Right cardiac atrium (tissue), 5 donors: ENCODE measurements at regions not wholly inside any gene's neighbourhood (a gene's known extent, or its start where the extent isn't known, plus 50 kb on each side); places are given as distances from the start of the nearest gene placed in this dataset.
A peak's percentile ranks its signal among the peaks of the same experiment; 100 is the strongest.

Source experiments
- ATAC-seq, 2 donors: fragments of 200-7000 bp; cut with Tn5 transposase; one replicate each; pipeline versions ENCODE4 v1.8.0 to v1.9.1; 2020; ENCODE audit warnings: moderate library complexity in 2 of 2, mild to moderate bottlenecking in 1 of 2
- DNase-seq, 3 donors: peaks; one replicate each; pipeline ENCODE4 v3.0.0-alpha.2; 2020
- H3K27ac ChIP-seq: one replicate; pipeline ENCODE4 v1.5.1; 2013; ENCODE audit warnings: mild to moderate bottlenecking, low read length, control low read depth, moderate library complexity
- H3K27me3 ChIP-seq: one replicate; pipeline ENCODE4 v1.6.1; 2013; ENCODE audit not compliant: control insufficient read depth, insufficient read depth
- H3K4me1 ChIP-seq: one replicate; pipeline ENCODE4 v1.6.1; 2013; ENCODE audit warnings: low read length; ENCODE audit not compliant: control insufficient read depth, insufficient read depth
- H3K4me3 ChIP-seq: one replicate; pipeline ENCODE4 v1.5.1; 2013; ENCODE audit warnings: low read length, control low read depth
- H3K9me3 ChIP-seq: one replicate; pipeline ENCODE4 v1.6.1; 2013; ENCODE audit warnings: low read length; ENCODE audit not compliant: control insufficient read depth
- WGBS: extraction: QIAGEN DNeasy Blood & Tissue Kit; methylation state at CpG from one replicate; pipeline ENCODE4 v1.1.7; 2013; 5-methylcytosine and 5-hydroxymethylcytosine counted together
- intact Hi-C, 4 donors: fragments of 100-400 bp; cut with DNase I; formaldehyde crosslinking; loops; one replicate each; pipeline versions ENCODE4 v1.11.0 to v1.14.0; 2022 to 2023
- donor health status: healthy with polysubstance abuse.
- donor health status: DM: no; HTN: yes; CAD: no.
- donor health status: DM: no; HTN: no; CAD: no.
- donor health status: DM: no; HTN: yes; CAD: no; lungs with severe emphysema.
- donor health status: DM: yes; HTN: yes; CAD: no.

GRCh38 chr9:126114409-126114760, 212.2 kb upstream of the MVB12B start:
- Histone ChIP-seq H3K4me1 (no peaks in the 10 kb centered on the region), H3K27me3 (no peaks in the 10 kb centered on the region), H3K27ac (no peak overlapping the region), H3K9me3 (no peaks in the 10 kb centered on the region), H3K4me3 (no peak overlapping the region)
- no peak for DNase-seq
- ATAC-seq = no peak
- intact Hi-C loops = no loop called here
- 75% methylated on average over 10 of the region's 10 CpGs for WGBS

GRCh38 chr9:126114850-126115460, 211.7 kb upstream of the MVB12B start:
- no peaks in the 10 kb centered on the region for H3K9me3 ChIP-seq
- no peak overlapping the region for H3K4me3 ChIP-seq
- 82% methylated on average over 12 of the region's 12 CpGs for WGBS
- ATAC-seq (no peak), DNase-seq (no peak)
- H3K27ac ChIP-seq = no peak overlapping the region
- intact Hi-C loops = no loop called here
- H3K4me1 ChIP-seq = no peaks in the 10 kb centered on the region
- no peaks in the 10 kb centered on the region for H3K27me3 ChIP-seq

DNA sequence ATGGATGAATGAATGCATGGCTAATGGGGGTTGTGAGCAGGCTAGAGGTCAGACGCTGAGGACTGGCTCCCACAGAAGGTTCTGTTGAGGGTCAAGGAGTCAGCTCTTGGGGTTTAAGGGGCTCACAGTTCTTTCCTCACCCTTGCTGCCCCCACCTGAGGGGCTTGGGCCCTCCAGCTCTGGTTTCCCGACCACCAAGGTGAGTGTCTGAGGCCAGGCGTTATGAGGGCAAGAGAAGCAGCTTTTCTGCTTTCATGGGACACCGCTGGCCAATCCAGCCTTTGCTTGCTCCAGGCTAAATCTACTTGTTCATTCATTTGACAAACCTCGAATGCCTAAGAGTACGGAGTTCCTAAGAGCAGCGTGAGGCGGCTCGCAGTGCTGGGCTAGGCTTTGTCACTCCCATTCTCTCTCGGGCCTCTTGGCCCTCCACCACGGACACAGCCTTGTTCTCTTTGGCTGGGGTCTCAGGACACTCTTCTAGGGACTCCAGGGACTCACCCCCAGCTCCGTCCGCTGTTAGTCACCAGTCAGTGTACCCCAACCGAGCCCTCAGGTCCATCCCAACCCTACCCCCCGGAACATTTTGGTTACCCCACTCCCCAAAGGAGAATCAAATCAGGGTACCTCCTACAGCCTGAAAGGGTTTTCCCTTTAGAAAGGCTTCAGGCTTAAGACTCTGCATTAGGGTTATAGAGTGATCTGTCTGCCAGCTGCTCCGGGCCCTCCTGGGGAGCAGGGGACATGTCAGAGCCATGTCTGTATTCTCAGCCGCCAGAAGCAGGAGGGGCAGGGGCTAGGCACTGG, 210.1 kb upstream of the MVB12B start:
- no peak for ATAC-seq
- intact Hi-C loops = no loop called here
- no peaks in the 10 kb centered on the region for H3K27me3 ChIP-seq
- H3K4me3 ChIP-seq = no peak overlapping the region
- WGBS = 82% methylated on average over 17 of the region's 17 CpGs
- no peaks in the 10 kb centered on the region for H3K9me3 ChIP-seq
- no peaks in the 10 kb centered on the region for H3K4me1 ChIP-seq
- H3K27ac ChIP-seq = no peak overlapping the region
- no peak for DNase-seq

- no peak overlapping the region for H3K4me3 ChIP-seq
- no peaks in the 10 kb centered on the region for H3K9me3 ChIP-seq
- 87% methylated on average over 4 of the region's 4 CpGs for WGBS
- intact Hi-C loops = no loop called here
- H3K4me1 ChIP-seq = no peaks in the 10 kb centered on the region
- ATAC-seq = no peak
- no peak for DNase-seq
- H3K27ac ChIP-seq = no peak overlapping the region
- no peaks in the 10 kb centered on the region for H3K27me3 ChIP-seq
These were observed 209.5 kb upstream of the MVB12B start for GRCh38 chr9:126117158-126117425.

- ATAC-seq (no peak), DNase-seq (no peak)
- Histone ChIP-seq H3K9me3 (no peaks in the 10 kb centered on the region), H3K27me3 (no peaks in the 10 kb centered on the region), H3K4me1 (no peaks in the 10 kb centered on the region), H3K4me3 (no peak overlapping the region), H3K27ac (no peak overlapping the region)
- 87% methylated on average over 9 of the region's 9 CpGs for WGBS
- intact Hi-C loops = no loop called here
These were observed 209.0 kb upstream of the MVB12B start for GRCh38 chr9:126117631-126118030.

- H3K27me3 ChIP-seq = no peaks in the 10 kb centered on the region
- no peaks in the 10 kb centered on the region for H3K4me1 ChIP-seq
- no peak overlapping the region for H3K27ac ChIP-seq
- no peak for DNase-seq
- intact Hi-C loops = no loop called here
- 77% methylated on average over 6 of the region's 6 CpGs for WGBS
- no peak for ATAC-seq
- no peak overlapping the region for H3K4me3 ChIP-seq
- H3K9me3 ChIP-seq = no peaks in the 10 kb centered on the region
These were observed 206.9 kb upstream of the MVB12B start for GRCh38 chr9:126119731-126120130.

DNA sequence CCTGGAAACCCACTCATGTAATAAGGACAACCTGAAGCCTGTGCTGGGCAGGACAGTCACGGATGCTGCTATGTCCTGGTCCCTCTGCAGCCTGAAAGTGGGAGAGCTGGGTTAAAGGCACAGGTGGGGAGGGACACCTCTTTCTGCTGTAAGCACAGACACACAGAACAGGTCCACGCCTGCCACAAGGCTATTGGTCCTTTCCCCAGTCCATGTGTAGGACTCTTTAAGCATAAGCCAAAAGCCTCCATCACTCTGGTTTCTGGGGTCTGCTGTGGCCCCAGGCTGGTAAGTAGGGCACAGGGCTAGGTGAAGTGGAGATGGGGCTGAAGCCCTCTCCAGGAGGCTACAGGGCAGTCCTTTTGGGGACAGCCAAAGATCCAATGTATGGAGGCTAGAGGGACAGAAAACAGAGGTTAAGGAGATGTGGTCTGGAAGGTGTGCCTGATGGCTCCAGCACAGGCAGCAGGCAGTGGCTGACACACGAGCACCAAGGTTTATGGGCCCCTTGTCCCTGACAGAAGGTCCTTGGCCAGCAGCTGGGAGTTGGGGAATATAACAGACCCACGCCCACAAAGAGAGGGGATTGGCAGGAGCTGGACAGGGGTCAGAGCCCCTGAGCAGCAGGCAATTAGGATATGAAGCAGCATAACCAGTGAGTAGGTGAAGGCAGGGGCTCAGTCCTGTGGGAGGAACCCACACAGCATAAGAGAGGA, 203.6 kb upstream of the MVB12B start:
- H3K4me1 ChIP-seq = no peaks in the 10 kb centered on the region
- H3K27me3 ChIP-seq = no peaks in the 10 kb centered on the region
- 77% methylated on average over 4 of the region's 4 CpGs for WGBS
- ATAC-seq = no peak
- no peak overlapping the region for H3K4me3 ChIP-seq
- H3K27ac ChIP-seq = no peak overlapping the region
- intact Hi-C loops = no loop called here
- no peak for DNase-seq
- no peaks in the 10 kb centered on the region for H3K9me3 ChIP-seq

DNA sequence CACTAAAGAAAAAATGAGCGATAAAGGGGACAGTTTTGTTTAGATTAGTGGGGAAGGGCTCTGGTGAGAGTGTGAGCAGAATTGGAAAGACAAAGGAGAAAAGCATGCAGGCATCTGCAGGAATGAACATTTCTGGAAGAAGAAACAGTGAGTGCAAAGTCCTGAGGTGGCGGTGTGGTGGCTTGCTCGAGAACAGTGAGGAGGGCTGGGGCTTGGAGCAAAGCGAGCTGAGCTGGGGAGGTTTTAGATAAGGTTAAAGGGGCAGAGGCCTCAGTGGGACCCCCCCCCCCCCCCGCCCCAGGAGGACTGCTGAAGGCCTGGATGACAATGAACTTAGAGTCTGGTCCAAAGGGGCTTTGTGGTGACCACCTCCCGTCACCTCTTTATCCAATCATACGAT, 202.7 kb upstream of the MVB12B start:
- no peak overlapping the region for H3K4me3 ChIP-seq
- H3K27me3 ChIP-seq = no peaks in the 10 kb centered on the region
- no peak for ATAC-seq
- WGBS = 63% methylated on average over 7 of the region's 7 CpGs
- intact Hi-C loops = no loop called here
- H3K9me3 ChIP-seq = no peaks in the 10 kb centered on the region
- H3K4me1 ChIP-seq = no peaks in the 10 kb centered on the region
- DNase-seq = no peak
- H3K27ac ChIP-seq = no peak overlapping the region

DNA sequence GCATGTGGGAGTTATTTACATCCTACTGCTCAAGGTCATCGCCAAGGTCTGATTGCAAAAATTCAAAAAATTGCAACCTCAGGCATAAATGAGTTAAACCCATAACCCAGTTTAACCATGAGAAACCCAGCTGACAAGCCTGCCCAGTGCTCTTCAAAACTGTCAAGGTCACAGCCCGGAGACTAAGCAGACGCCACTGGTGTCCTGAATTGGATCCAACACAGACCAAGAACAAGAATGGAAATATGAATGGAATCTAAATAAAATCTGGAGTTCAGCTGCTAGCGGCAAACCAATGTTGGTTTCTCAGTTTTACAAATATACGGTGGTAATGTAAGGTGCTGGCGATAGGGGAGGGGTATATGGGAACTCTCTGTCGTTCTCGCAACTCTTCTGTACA, 201.5 kb upstream of the MVB12B start:
- Histone ChIP-seq H3K9me3 (no peaks in the 10 kb centered on the region), H3K4me1 (no peaks in the 10 kb centered on the region), H3K4me3 (peak overlapping the region; percentile 12), H3K27ac (no peak overlapping the region), H3K27me3 (no peaks in the 10 kb centered on the region)
- intact Hi-C loops = no loop called here
- 47% methylated on average over 8 of the region's 8 CpGs for WGBS
- DNase-seq (no peak), ATAC-seq (no peak)

DNA sequence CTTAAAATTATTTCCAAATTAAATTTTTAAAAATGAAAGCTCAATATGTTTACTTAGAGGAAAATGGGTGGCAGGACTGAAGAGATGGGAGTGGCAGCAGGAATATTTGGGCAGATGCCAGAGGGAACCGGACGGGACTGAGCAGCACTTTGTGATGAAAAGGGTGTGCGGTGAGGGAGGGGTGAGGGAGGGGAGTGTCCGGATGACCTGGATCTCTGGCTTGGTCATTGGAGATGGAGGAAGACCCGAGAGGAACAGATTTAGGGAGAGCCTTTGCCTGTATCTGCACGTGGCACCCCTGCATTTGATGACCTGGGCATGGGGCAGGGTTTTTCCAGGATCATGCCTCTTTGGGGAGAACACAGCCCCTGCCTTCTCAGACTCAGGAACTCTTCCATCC, 201.1 kb upstream of the MVB12B start:
- DNase-seq = peak in 1 of 3 donors; percentile 56
- no peak overlapping the region for H3K27ac ChIP-seq
- WGBS = 21% methylated on average over 6 of the region's 6 CpGs
- no peaks in the 10 kb centered on the region for H3K27me3 ChIP-seq
- H3K4me1 ChIP-seq = no peaks in the 10 kb centered on the region
- peak overlapping the region; percentile 12 for H3K4me3 ChIP-seq
- intact Hi-C loops = no loop called here
- H3K9me3 ChIP-seq = no peaks in the 10 kb centered on the region
- peak in 1 of 2 donors; percentile 28 for ATAC-seq

DNA sequence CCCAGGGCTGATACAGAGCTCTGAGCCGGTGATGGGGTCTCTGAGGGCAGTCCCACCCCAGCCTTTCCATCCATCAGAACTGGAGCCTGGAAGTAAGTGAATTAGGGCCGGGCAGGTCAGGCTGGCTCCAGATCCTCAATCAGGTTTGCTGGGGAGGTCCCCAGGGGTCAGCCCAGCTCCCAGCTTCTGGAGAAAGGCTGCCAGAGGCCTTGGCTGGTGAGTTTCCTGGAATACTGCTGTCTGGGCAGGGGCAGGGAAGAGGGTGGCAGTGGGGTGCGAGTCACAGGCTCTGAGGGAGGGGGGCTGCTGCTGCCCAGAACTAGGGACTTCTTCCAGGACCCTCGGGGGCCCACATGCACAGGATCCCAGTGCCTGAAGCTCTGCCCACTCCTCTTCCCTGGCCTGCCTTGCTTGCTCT, 200.6 kb upstream of the MVB12B start:
- Histone ChIP-seq H3K27ac (no peak overlapping the region), H3K9me3 (no peaks in the 10 kb centered on the region), H3K4me3 (no peak overlapping the region), H3K4me1 (no peaks in the 10 kb centered on the region), H3K27me3 (no peaks in the 10 kb centered on the region)
- 55% methylated on average over 4 of the region's 4 CpGs for WGBS
- intact Hi-C loops = no loop called here
- ATAC-seq (no peak), DNase-seq (no peak)
